NCI-H2196 (cell line): ENCODE measurements at regions not wholly inside any gene's neighbourhood (a gene's known extent, or its start where the extent isn't known, plus 50 kb on each side); places are given as distances from the start of the nearest gene placed in this dataset.
"Not testable (repeated sequence)": the region's sequence is repeated elsewhere in the genome, so short reads cannot be mapped to it uniquely, and the experiment has no call there.

ENCODE experiments used
- DNase-seq: peaks from one replicate; lab custom pipeline; 2025; ENCODE audit not compliant: unreplicated experiment; lab: John Stamatoyannopoulos, UW

DNA sequence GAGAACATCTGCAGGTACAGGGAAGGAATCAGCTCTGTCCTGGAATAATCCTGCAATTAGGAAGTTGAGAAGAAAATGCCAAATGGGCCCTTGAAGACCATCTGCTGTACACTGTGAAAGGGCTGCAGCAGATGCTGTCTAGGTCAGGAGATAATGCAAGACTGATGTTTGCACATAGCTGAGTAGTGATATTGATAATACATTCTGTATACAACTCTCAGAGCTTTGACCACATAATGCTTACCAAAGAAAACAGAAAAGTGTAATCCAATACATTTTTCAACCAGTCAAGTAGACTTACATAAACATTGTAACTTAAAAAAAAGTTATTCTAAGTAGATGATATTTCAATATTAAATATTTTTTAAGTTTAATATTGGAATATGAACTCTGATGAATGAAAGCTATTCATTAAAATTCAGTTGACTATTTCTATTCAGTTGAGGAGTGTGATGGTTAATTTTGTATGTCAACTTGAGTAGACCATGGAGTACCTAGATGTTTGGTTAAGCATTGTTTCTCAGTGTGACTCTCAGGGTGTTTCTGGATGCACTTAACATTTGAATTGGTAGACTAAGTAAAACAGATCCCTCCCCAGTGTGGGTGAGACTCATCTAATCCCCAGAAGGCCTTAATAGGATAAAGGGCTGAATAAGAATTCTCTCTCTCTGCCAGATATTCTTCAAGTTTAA is 380.1 kb upstream of the PRR16 start:
- DNase-seq, result no peak

DNA sequence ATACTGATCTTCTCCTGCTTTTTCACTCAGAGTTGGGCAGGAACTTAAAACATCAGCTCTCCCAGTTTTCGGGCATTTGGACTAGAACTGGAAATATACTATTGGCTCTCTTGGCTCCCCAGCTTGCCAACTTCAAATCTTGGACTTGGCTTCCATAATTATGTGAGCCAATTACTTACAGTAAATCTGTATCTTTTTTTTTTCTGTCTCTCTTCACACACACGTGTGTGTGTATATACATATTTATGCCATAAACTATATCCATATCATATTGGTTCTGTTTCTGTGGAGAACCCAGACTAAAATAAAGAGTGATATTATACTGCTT is 379.6 kb upstream of the PRR16 start:
- DNase-seq, result no peak

DNA sequence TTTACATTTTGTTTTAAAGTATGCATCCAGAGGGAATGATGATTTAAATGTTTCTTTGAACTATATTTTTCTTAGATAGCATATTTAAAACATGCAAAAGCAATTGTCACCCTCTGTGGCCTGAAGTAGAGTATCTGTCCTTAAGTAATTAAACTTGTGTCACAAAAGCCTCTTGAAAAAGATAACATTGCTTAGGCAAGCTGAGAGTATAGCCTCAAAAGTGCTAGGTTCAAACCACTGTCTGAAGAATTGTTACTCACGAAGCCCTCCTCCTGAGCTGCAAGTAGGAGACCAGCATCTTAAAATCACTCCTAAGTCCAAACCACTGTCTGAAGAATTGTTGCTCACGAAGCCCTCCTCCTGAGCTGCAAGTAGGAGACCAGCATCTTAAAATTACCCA is 378.0 kb upstream of the PRR16 start:
- DNase-seq, result no peak

DNA sequence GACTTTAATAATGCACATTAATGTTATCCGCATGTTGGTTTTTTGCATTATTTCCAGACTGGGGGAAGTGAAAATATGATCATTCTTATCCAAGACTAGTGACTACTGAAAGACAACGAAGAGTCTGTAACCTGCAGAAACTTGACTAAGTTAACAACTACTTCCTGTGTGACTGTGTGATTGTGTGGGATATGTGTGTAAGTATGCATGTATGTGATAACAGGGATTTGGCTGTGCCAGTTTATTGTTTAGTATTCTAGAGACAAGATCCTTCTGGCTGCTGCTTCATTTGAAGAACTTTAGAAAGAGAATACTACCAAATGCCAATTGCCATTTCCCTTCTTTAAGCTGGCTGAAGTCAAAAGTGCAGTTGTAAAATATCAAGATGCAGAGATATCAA is 375.7 kb upstream of the PRR16 start:
- no peak for DNase-seq

DNA sequence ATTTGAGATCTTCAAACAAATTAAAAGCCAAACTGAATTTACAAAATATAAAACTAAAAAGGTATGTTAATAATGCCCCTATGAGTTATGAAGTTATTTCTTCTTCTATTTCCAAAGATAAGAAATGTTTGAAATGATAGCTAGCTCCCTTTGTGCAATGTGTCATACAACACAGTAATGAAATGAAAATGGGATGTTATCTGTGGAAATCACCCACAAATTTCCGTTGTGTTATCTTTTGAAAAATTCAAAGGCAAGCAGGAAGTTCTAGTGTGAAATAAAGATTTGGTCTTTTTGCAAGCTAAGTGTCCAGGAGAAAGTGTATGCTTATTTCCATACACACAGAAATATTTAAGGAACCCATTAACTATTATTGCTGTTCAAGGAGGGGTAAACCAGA is 375.3 kb upstream of the PRR16 start:
- DNase-seq, result no peak

DNA sequence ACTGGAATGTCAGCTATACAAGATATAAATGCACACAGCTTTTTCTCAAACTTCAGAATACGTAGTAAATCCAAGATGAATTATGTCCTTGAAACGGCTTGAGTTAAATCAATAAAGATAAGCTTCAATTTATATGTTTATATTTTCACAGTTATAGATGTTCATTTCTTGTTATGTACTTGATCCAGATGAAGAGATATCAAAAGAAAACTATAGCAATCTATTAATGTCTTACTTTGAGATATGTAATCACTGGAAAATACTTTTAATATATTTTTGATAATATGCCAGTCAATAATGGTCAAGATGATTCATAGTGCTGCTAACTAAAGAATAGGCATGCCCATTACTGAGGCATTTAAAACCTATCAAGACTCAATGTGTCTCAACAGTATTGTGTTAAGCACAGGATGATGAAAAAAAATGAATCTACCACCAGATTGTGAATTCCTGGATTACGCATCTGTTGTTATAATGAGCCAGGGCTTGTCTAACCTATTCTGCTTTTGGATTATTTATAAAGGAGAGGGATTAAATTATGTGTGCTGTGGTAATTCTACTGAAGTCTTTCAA is 372.6 kb upstream of the PRR16 start:
- DNase-seq, result no peak

DNA sequence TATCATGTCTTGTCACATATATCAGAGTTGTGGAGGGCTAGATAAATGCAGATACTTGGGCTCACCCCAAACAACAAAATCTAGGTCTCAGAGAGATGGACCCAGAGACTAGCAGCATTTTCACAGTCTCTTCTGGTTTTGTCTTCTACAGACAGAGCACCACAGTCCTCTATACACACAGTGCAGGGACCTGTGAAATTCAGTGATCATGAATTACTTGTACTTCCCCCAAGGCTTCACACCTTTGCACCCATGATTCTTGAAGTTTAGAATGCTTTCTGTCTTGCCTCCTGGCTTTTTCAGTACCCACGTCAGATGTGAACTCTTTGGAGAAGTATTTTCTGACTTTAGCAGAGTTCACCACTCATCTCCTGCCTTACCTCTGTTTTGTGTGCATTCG is 371.5 kb upstream of the PRR16 start:
- DNase-seq, result no peak

DNA sequence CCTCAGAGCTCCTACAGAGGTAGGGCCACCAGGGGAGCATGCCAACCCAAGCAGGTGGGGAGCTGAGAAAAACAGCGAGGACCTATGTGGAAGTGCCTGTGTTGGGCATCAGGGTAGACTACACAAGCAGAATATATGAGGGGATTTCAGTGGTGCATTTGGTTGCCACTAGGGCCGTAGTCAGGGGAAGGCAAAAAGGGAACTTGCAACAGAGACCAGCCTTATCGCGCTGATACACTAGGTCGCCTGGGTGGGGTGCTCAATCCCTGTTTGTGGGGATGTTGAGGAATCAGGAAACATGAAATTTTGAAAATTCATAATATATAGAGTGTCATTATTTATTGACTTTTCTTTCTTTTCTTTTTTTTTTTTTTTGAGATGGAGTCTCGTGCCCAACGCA is 370.9 kb upstream of the PRR16 start:
- no peak for DNase-seq

DNA sequence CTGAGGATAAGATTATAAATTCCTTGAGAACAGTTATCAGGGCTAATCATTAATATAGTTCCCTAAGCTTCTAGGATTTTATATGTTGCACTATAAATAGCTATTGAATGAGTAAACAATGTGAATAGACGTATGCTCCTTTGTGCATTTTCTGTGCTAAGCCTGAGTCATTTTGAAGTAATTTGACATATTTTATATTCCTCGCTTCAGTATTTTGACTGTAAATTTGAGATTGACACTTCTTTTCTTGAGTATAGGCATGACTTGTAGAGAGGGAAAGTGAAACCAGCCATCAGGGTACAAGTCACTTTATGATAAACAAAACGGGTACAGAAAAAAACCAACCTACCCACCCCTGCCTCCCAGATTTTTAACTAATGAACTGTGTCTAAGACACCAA is 367.7 kb upstream of the PRR16 start:
- DNase-seq, result no peak

DNA sequence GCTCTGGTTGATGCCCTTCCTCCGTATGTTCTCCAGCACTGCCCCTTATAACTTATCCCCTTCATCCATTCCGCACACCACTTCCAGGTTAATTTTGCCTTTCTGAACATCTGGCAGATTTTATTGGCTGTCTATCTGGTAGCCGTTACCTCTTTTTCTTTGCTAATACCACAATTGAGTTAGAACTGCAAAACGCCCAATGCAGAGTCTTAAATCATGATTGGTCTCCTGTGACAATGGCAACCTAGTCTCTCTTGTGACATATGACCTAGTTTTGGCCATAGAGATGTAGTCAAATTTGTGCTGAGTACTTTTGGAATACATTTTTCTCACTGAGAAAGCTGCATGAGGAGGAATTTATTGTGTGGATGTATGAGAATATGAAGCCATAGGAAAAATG is 365.7 kb upstream of the PRR16 start:
- DNase-seq, result no peak

DNA sequence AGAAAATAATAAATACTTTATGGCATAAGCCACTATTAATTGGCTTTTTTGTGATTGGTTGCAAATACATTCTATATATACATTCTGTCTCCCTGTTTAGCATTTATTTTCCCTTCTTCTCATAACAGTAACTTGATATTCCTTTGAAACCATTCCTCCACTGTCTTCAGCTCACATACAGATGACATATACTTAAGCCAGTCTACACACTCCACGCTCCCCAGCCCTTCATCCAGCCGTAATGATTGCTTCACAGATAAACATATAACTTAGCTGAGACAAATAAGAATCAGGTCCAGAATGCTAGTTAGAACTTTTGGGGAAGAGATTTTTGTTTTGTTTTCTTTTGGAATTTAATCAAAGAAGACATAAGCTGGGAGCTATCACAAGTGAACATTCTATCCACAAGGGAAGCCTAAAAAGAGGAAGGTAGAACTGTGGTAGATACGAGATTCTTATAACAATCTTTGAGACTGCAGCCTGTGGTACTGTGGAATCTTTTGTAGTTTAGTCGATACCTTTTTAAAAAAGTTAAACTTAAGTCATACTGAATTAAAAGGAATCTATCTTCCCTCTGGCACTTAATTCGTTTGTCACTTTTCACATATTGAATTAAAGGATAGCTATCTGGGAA is 365.1 kb upstream of the PRR16 start:
- DNase-seq, result no peak

DNA sequence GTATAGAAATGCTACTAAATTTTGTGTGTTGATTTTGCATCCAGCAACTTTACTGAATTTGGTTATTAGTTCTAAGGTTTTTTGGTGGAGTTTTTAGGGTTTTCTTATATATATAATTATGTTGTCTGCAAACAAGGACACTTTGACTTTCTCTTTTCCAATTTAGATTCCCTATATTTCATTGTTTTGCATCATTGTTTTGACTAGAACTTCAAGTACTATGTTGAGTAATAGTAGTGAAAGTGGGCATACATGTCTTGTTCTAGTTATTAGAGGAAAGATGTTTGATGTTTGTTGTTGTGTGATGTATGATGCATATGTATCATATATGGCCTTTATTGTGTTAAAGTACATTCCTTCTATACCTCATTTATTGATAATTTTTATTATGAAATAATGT is 362.3 kb upstream of the PRR16 start:
- no peak for DNase-seq

DNA sequence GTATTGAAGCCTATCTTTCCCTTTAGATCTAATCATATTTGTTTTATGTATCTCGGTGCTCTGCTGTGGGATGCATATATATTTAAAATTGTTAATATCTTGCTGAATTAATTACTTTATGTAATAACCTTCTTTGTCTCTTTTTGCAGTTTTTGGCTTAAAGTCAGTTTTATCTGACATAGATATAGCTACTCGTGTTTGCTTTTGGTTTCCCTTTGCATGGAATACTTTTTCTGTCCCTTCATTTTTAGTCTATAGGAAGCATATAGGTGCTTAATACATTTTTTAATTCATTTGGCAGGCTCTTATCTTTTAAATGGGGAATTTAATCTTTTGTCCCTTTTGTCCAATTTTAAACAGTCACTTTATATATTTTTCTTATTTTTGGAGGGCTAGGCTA is 360.6 kb upstream of the PRR16 start:
- no peak for DNase-seq

DNA sequence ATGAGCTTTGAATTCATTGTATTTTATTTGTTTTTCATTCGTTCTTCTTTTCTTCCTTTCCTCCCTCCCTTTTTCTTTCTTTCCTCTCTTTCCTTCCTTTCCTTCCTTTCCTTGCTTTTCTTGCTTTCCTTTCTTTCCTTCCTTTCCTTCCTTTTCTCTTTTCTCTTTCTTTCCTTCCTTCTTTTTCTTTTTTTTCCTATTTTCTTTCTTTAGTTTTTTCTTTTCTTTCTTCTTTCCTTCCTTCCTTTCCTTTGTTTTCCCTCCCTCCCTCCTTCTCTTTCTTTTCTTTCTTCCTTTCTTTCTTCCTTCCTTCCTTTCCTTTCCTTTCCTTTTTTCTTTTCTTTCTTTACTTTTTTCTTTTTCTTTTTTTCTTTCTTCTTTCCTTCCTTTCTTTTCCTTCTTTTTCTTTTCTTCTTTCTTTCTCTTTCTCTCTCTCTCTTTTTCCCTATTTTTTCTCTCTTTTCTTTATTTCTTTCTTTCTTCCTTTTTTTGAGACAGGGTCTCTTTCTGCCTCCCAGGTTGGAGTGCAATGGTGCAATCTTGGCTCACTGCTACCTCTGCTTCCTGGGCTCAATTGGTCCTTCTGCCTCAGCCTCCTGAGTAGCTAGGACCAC is 357.1 kb upstream of the PRR16 start:
- DNase-seq, result no peak

DNA sequence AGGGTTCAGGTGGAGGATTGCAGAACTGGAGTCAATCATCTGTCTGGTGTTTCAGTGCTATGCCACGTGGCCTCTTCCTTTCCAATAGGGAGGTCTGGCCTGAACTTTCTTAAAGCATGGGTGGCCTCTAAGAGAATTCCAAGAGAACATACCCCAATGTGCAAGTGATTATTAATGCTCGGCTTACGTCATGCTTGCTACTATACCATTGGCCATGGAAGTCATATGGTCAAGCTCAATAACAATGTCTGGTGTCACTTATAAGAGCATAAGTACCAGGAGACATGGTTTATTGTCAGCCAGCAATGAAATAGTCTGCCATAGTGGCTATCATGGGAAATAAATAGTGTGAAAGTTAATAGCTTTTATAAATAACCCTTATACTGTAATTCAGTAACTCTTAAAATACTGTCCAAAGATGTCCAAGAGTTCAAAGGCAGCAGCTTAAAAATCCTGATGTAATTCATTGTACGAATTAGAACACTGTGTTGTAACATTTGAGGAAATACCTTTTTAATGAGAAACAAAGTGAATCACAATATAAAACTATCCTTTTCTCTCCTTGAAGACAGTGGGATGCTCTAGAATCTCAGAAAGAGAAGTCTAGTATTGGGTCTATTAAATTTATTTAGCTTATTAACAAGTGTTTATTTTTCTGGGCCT is 355.4 kb upstream of the PRR16 start:
- DNase-seq, result no peak

DNA sequence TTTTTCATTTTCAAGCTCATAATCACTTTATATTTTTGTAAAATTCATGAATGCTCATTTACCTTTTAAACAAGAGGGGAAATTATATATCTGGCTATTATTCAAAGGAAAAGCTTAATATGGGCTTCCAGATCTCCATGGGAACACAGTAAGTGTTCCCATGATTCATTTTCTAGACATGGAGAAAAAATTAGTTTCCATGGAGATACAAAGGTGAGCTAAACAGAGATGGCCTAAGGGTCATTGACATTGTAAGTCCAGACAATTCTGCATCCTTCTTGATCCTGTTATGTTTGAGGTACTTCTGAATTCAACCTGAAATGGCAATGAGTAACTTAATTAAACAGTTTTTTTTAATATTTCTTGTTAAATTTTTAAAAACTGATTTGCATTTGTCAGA is 341.4 kb upstream of the PRR16 start:
- DNase-seq, result no peak

DNA sequence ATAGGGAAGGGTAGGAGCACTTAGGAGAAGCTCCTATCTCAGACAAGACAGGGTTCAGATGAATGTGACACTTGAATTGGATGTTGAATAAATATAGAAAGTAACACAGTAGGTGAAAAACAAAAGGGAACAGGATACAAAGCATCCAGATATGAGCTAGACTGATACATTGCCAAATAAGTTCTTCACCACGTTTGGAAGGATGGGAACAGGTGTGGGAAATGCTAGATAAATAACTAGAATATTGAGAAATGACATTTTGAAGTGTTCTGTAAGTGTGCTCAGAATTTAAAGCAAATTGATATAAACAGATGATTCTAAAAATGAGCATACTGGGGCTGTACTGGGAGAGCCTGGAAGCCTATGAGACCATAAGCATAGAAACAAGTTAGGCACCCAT is 340.1 kb upstream of the PRR16 start:
- no peak for DNase-seq

DNA sequence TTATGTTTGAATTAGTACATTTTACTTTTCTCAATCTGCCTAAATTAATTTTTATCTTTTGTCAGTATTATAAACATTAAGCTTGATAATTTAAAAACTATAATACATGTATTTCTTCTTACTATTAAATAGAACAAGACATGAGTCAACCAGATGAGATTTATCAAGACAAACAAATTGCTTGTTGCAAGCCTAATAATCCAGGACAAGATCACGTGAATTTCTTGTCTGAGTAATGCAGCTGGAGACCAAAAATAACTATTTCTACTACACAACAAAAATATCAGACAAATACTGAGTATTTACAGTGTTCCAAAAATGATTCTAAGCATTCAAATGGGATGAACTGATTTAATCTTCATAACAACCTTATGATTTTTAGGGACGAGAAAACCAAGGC is 339.1 kb upstream of the PRR16 start:
- DNase-seq, result no peak

DNA sequence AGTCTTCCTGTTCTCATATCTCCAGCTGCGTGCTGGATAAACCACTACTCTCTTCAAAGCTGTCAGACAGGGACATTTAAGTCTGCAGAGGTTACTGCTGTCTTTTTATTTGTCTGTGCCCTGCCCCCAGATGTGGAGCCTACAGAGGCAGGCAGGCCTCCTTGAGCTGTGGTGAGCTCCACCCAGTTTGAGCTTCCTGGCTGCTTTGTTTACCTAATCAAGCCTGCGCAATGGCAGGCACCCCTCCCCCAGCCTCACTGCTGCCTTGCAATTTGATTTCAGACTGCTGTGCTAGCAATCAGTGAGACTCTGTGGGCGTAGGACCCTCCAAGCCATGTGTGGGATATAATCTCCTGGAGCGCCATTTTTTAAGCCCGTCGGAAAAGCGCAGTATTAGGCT is 331.8 kb upstream of the PRR16 start:
- not testable (repeated sequence) for DNase-seq

DNA sequence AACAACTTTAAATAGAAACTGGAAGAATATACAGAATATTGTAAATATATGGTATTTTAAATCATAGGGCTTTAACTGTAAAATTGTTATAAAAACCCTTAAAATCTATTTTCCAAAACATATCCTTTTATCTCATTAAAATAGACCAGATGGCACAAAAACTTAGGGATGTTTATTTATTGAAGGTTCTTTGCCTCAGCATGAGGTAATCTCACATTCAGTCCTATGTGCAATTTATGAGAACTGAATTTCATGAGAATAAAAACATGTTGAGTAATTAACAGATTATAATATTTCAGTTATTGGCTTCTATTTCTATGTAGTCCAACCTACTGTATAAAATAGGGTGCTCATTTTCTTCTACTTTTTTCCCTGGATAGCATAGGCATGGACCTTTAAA is 329.2 kb upstream of the PRR16 start:
- no peak for DNase-seq

DNA sequence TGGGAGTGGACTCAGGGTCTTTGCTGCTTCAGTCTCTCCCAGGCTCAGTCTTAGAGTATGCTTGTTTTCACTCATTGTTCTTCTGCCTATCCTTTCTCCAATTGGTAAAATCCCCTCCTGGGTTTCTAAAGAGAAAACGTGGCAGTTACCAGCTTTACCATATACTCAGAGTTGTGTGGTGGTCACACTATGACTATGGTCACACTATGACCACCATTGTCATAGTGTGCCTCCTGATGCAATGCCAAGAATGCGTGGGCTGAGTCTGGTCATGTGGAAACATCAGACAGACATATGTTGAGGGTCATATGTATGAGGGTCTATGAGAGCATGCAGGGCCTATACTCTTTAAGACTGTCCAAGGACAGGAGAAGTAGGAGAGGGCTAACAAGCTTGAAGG is 326.5 kb upstream of the PRR16 start:
- no peak for DNase-seq

DNA sequence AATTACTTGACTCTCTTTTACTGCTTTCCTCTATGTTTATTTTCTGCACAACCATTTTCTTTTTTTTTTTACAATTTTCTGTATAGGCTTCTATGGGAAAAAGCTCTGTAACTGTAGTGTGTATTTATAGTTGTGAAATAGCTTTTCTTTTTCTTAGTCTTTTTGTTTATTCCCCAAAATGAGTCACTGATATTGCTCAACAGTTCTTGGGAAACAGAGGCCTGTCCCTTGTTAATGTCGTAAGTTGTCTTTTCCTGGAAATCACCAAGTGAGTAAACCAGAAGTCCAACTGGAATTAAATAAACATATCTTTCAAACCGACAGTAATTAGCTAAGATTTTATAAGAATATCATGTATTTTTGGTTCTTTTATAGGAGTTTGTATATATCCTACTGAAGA is 325.1 kb upstream of the PRR16 start:
- no peak for DNase-seq
